HCT116 (cell line): ENCODE measurements at regions not wholly inside any gene's neighbourhood (a gene's known extent, or its start where the extent isn't known, plus 50 kb on each side); places are given as distances from the start of the nearest gene placed in this dataset.

ENCODE experiments used
- ATAC-seq: fragments of 200-7000 bp; cut with Tn5 transposase; 2 replicates; pipeline ENCODE4 v1.9.1; 2020; ENCODE audit warnings: mild to moderate bottlenecking, moderate library complexity
- BruUV-seq: library from RNA; stranded (reverse); fragments of 400-500 nt; replicated peaks from 2 replicates; lab custom pipeline; 2021; lab: Mats Ljungman, UMichigan
- CTCF ChIA-PET: fragments of 300-600 bp; sonication (Branson Sonifier 250); formaldehyde crosslinking; loops from one replicate; lab custom pipeline; 2021; ENCODE audit warnings: antibody characterized with exemption; lab: Charles Lee
- POLR2A ChIA-PET: fragments of 300-600, 350-600 bp; sonication (Branson Sonifier 250); formaldehyde crosslinking; loops from one replicate; lab custom pipeline; 2021; ENCODE audit warnings: antibody characterized with exemption; lab: Charles Lee
- RAD21 ChIA-PET, 2 experiments: fragments of 300-600 bp; sonication (Branson Sonifier 250); formaldehyde crosslinking; loops; one replicate each; lab custom pipeline; 2023; ENCODE audit warnings: low total read pairs in 2 of 2; ENCODE audit not compliant: uncharacterized antibody in 2 of 2, unreplicated experiment in 2 of 2, low non-redundant PET in 1 of 2; lab: Charles Lee
- DNase-seq: peaks from one replicate; pipeline ENCODE4 v3.0.0-alpha.2; 2010; ENCODE audit warnings: low read depth, low spot score
- H2AFZ ChIP-seq: fragments of 200-600 bp; shearing (Covaris generic), sonication (generic); 2 replicates; pipeline ENCODE4 v1.6.1; 2017; ENCODE audit warnings: low read depth, mixed run types, mixed read lengths, antibody characterized with exemption, low read length; ENCODE audit not compliant: poor library complexity, severe bottlenecking
- H3K27ac ChIP-seq: 2 replicates; pipeline ENCODE4 v1.5.1; 2012; ENCODE audit warnings: low read depth, low read length
- H3K27me3 ChIP-seq: fragments of 200-600 bp; sonication (generic); 2 replicates; pipeline ENCODE4 v1.6.1; 2016; ENCODE audit warnings: mixed run types, low read length, mixed read lengths; ENCODE audit not compliant: insufficient read depth
- H3K36me3 ChIP-seq, 2 experiments: fragments of 200-500 bp in 1 of 2; fragments of 200-600 bp in 1 of 2; sonication (Bioruptor generic) in 1 of 2; sonication (generic) in 1 of 2; 2 replicates each; pipeline versions ENCODE4 v1.5.1 to v1.6.1; 2014 to 2016; ENCODE audit warnings: low read length in 2 of 2, inconsistent platforms in 1 of 2, mixed read lengths in 1 of 2, mixed run types in 1 of 2; ENCODE audit not compliant: insufficient read depth in 2 of 2, control insufficient read depth in 1 of 2
- H3K4me1 ChIP-seq, 2 experiments: fragments of 200-600 bp in 1 of 2; sonication (generic) in 1 of 2; 2 replicates each; pipeline versions ENCODE4 v1.5.1 to v1.6.1; 2012 to 2017; ENCODE audit warnings: low read length in 2 of 2, inconsistent platforms in 1 of 2, mild to moderate bottlenecking in 1 of 2, mixed read lengths in 1 of 2, mixed run types in 1 of 2, moderate library complexity in 1 of 2; ENCODE audit not compliant: insufficient read depth in 2 of 2, control insufficient read depth in 1 of 2
- H3K4me2 ChIP-seq: fragments of 200-600 bp; sonication (generic); 2 replicates; pipeline ENCODE4 v1.6.1; 2017; ENCODE audit warnings: mixed run types, low read length, mixed read lengths
- H3K4me3 ChIP-seq, 2 experiments: fragments of 200-600 bp in 1 of 2; sonication (generic) in 1 of 2; replicated peaks in 1 of 2; 2 replicates each; pipeline ENCODE4 v1.5.1; 2011 to 2016; ENCODE audit warnings: low read length in 2 of 2, control low read depth in 1 of 2, low read depth in 1 of 2, mild to moderate bottlenecking in 1 of 2, mixed read lengths in 1 of 2, mixed run types in 1 of 2
- H3K79me2 ChIP-seq: fragments of 200-600 bp; sonication (generic); 2 replicates; pipeline ENCODE4 v1.6.1; 2017; ENCODE audit warnings: mild to moderate bottlenecking, mixed run types, low read length, moderate library complexity, mixed read lengths; ENCODE audit not compliant: insufficient read depth
- H3K9ac ChIP-seq: fragments of 200-600 bp; sonication (generic); 2 replicates; pipeline ENCODE4 v1.6.1; 2016; ENCODE audit warnings: low read length, mixed read lengths
- H3K9me2 ChIP-seq: fragments of 200-600 bp; sonication (generic), shearing (Covaris generic); 2 replicates; pipeline ENCODE4 v1.6.1; 2017; ENCODE audit warnings: mixed run types, mild to moderate bottlenecking, moderate library complexity; ENCODE audit not compliant: insufficient read depth
- H3K9me3 ChIP-seq, 2 experiments: fragments of 200-500 bp in 1 of 2; fragments of 200-600 bp in 1 of 2; sonication (Bioruptor generic) in 1 of 2; sonication (generic) in 1 of 2; 2 replicates each; pipeline ENCODE4 v1.6.1; 2014 to 2017; ENCODE audit warnings: low read length in 2 of 2, mixed read lengths in 2 of 2, inconsistent platforms in 1 of 2, low read depth in 1 of 2, mild to moderate bottlenecking in 1 of 2, mixed run types in 1 of 2, moderate library complexity in 1 of 2; ENCODE audit not compliant: control insufficient read depth in 1 of 2, insufficient read depth in 1 of 2
- H4K20me1 ChIP-seq: fragments of 200-600 bp; sonication (generic), shearing (Covaris generic); 2 replicates; pipeline ENCODE4 v1.6.1; 2017; ENCODE audit warnings: mixed run types, mild to moderate bottlenecking, moderate library complexity; ENCODE audit not compliant: insufficient read depth
- REST ChIP-seq: IDR thresholded peaks from 2 replicates; pipeline ENCODE4 v1.6.1; 2012; ENCODE audit warnings: low read depth
- intact Hi-C: fragments of 100-400 bp; cut with micrococcal nuclease; formaldehyde crosslinking; loops from 2 replicates; pipeline ENCODE4 v1.10.0; 2022
- TF ChIP-seq, protein P1 (sequence below): IDR thresholded peaks from 2 replicates; pipeline ENCODE4 v1.6.1; 2012

DNA sequence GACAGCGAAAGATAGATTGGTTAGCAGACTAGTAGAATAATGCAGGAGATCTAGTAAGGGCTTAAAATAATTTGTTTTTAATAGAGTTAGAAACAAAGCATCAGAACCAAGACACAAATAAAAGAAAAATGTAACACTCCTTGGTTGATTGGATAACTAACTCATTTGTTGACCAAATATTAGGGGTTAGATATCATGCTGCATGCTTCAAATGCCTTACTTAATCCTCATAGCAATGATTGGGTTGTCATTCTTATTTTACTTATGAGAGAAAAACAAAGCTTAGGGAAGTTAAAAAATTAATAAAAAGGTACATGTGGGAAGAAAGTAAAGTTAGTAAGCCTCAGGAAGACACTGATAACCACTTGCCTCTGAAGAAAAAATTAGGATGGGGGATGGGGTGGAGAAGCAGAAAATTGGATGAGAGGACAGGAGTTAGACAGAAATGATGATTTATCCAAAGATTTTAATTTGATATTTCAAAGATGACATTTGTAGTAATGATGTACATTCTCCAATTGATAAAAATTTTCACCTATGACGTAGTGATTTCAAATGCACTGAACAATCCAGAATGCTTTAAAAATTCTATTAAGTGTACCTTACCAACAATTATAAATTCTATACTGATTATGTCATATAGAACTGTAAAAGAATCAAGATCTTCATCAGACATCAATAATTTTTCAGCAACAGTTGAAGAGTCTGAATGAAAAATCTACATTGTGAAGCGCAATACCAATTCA is 374.7 kb downstream of the COL11A1 start:
- RAD21 ChIA-PET: no interaction called here
- no peak for ATAC-seq

More for the DNA sequence above, 374.7 kb downstream of the COL11A1 start:
- Histone ChIP-seq H3K4me2 (no peak overlapping the region), H3K9me2 (no peaks in the 10 kb centered on the region), H4K20me1 (no peaks in the 10 kb centered on the region), H3K27me3 (no peaks in the 10 kb centered on the region), H3K9ac (no peak overlapping the region), H3K36me3 (no peaks in the 10 kb centered on the region), H3K4me3 (no peak overlapping the region), H2AFZ (no peak overlapping the region), H3K27ac (no peak overlapping the region), H3K9me3 (no peaks in the 10 kb centered on the region), H3K79me2 (no peaks in the 10 kb centered on the region), H3K4me1 (no peaks in the 10 kb centered on the region)
- BruUV-seq: no TSS peak
- no peak for DNase-seq
- TF ChIP-seq, protein P1, sequence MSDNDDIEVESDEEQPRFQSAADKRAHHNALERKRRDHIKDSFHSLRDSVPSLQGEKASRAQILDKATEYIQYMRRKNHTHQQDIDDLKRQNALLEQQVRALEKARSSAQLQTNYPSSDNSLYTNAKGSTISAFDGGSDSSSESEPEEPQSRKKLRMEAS: no peak
- no peak for TF ChIP-seq REST
- CTCF ChIA-PET: no interaction called here
- intact Hi-C loops: no loop called here
- POLR2A ChIA-PET: no interaction called here
